Fibroblast of pulmonary artery (primary cell): ENCODE measurements at regions not wholly inside any gene's neighbourhood (a gene's known extent, or its start where the extent isn't known, plus 50 kb on each side); places are given as distances from the start of the nearest gene placed in this dataset.
"Not testable (repeated sequence)": the region's sequence is repeated elsewhere in the genome, so short reads cannot be mapped to it uniquely, and the experiment has no call there.

Experiments used
- DNase-seq: peaks from one replicate; pipeline ENCODE4 v3.0.0-alpha.2; 2010; ENCODE audit warnings: low read depth
- H3K4me3 ChIP-seq: replicated peaks from 2 replicates; pipeline ENCODE4 v1.5.1; 2011; ENCODE audit warnings: low read depth, mild to moderate bottlenecking, control low read depth, low read length, moderate library complexity
- TF ChIP-seq, protein P1 (sequence below): IDR thresholded peaks from 2 replicates; pipeline ENCODE4 v1.5.1; 2011; ENCODE audit warnings: mild to moderate bottlenecking, control low read depth, low read length, inconsistent platforms; ENCODE audit errors: missing control alignments

DNA sequence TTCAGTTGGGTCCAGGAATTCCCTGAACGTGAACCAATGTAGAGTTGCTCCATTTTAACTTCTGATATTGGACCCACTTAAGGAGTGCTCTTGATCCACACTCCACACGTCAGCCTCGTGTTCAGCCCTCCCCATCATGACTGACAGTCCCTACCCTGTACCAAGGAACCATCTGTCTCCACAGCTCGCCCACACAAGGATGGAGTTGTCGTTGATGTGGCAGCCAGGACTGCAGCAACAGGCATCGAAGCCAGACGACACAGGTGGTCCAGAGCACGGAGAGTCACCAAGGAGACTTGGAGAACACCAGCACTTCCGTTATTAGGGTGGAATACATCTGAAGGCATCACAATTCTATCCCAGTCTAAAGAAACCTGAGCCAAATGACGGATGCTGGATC, 472.1 kb upstream of the NR3C2 start:
- no peak overlapping the region for H3K4me3 ChIP-seq
- TF ChIP-seq, protein P1, sequence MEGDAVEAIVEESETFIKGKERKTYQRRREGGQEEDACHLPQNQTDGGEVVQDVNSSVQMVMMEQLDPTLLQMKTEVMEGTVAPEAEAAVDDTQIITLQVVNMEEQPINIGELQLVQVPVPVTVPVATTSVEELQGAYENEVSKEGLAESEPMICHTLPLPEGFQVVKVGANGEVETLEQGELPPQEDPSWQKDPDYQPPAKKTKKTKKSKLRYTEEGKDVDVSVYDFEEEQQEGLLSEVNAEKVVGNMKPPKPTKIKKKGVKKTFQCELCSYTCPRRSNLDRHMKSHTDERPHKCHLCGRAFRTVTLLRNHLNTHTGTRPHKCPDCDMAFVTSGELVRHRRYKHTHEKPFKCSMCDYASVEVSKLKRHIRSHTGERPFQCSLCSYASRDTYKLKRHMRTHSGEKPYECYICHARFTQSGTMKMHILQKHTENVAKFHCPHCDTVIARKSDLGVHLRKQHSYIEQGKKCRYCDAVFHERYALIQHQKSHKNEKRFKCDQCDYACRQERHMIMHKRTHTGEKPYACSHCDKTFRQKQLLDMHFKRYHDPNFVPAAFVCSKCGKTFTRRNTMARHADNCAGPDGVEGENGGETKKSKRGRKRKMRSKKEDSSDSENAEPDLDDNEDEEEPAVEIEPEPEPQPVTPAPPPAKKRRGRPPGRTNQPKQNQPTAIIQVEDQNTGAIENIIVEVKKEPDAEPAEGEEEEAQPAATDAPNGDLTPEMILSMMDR, result no peak

DNA sequence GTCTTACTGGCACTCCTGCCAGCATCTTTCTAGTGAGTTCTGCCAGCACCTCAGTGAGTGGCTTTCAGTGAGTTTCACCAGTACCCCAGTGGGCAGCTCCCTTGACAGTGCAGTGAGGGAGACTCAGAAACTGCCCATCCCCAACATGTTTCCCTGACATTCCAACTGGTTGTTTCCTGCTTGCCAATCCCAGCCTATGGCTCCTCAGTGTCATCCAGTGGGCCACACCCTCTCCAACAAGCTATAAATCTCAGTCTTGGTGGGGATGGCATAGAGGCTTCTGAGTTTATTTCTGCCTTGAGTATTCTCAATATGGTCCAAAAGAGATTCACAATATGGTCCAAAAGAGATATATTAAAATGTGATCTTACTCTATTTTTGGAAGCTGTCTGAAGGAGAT, 461.2 kb upstream of the NR3C2 start:
- TF ChIP-seq, protein P1, result no peak

More for the DNA sequence above, 472.1 kb upstream of the NR3C2 start:
- DNase-seq, result no peak

DNA sequence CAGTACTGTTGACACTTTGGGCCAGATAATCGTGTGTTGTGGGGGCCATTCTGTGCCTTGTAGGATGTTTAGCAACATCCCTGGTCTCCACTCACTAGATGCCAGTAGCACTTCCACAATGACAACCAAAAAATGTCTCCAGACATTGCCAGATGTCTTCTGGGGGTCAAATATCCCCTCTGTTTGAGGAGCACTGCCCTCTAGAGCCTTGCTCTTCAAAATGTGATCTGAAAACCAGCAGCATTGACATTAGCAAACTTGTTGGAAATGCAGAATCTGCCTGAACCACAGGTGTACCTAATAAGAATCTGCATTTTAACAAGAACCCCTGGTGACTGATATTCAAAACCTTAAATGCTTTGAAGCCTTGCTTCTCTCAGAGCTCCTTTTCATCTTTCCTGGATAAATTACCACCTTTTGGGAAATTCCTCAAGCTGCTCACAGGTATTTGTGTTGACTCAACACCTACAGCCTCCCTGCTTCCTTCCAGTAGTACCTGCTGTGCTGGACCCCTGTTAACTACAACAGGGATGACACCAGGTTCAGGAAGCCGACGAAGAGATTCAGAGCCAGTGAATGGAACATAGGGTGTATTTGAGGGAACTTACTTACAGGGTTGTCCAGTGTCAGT, 459.0 kb upstream of the NR3C2 start:
- H3K4me3 ChIP-seq, result no peak overlapping the region
- TF ChIP-seq, protein P1, result no peak
- no peak for DNase-seq

More for the DNA sequence above, 461.2 kb upstream of the NR3C2 start:
- DNase-seq, result no peak
- no peak overlapping the region for H3K4me3 ChIP-seq

DNA sequence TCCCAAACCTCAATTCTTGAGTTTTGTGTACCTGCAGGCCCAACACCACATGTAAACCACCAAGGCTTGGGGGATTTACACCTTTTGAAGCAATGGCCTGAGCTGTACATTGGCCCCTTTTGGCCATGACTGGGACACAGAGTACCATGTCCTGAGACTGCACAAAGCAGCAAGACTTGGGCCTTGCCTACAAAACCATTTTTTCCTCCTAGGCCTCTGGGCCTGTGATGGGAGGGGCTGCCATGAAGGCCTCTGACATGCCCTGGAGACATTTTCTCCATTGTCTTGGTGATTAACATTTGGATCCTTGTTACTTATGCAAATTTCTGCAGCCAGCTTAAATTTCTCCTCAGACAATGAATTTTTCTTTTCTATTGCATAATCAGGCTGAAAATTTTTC, 455.9 kb upstream of the NR3C2 start:
- not testable (repeated sequence) for DNase-seq, H3K4me3 ChIP-seq

DNA sequence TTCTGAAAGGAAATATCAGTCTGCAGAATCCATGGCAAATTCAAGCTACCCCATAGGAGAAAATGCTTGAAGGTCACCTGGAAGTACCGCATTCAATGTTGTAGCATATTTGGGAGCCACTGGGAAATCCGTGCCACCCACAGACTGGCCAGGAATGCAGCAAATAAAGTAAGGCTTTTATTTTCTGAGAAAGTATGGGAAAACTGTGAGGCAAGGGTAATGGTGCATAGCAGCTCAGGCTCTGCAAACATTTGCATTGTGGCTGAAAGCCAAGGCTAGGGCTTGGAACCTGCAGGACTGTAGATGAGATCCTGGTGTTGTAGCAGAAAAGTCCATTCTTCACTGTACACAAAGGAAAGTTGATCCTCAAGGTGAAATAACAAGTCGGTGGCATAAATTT, 450.9 kb upstream of the NR3C2 start:
- TF ChIP-seq, protein P1, result no peak
- no peak overlapping the region for H3K4me3 ChIP-seq
- no peak for DNase-seq

DNA sequence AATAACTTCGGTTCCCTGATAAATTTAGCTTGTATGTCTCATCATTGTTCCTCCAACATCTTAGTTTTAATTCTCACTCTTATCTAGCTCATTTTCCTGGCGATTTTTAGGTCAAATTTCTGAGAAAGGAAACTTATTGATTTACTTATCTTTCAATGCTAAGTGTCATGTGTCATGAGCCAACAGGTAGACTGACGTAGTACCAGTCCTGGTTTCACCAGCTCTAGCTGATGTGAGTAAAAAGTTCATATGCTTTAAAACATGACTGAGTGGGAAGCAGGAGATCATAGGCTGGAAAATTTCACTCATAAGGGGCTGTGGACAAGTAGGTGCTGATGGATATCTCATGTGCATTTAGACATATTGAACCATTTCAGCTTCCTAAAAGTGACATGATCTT, 441.7 kb upstream of the NR3C2 start:
- DNase-seq, result no peak
- TF ChIP-seq, protein P1, result no peak
- H3K4me3 ChIP-seq, result no peak overlapping the region

DNA sequence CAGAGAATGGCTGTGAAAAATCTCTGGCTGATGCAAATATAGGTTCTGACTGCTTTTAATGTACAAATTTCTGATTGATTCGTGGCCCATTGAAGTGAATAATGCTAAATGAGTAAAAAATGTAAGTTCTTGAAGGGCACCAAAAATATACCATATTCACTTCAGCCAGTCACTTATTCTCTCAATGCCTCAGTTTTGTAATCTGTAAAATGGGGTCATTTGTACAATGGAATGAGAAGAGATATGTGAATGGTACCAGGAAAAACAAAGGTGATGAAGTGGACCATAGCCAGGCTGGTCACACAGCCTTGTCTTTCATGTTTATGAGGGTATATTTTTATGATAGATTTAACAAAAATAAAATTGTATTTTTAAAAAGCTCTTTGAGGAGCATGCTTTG, 441.2 kb upstream of the NR3C2 start:
- DNase-seq, result no peak
- H3K4me3 ChIP-seq, result no peak overlapping the region
- TF ChIP-seq, protein P1, result no peak
